ENCODE measurements at regions not wholly inside any gene's neighbourhood (a gene's known extent, or its start where the extent isn't known, plus 50 kb on each side); places are given as distances from the start of the nearest gene placed in this dataset.

DNA sequence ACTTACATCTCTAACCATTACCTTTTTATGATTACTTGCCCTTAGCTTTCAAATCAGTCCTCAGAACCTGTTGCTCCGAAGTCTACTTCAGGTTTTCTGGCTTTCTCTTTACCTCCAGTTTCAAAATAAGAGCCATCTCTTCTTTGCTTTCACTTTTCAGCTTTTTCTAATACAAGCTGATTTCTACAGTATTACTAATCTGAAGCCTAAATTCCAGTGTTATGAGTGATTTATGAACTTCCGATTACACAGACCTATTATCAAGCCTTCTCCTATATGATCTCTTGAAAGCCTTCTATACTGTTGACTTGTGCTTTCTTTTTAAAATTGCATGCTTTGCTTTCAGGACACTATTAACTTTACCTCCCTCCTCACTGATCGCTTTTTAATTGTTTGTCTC lies 1307.8 kb upstream of the CELF2 start:
- ChIA-PET POLR2A (no interaction called here), CTCF (no interaction called here)
- Mint-ChIP-seq H3K27ac (ENCODE audit: unreplicated experiment) (no peak overlapping the region), H3K4me3 (ENCODE audit: unreplicated experiment) (no peak overlapping the region), H3K36me3 (ENCODE audit: insufficient read depth, unreplicated experiment) (no peaks in the 10 kb centered on the region), H3K27me3 (ENCODE audit: insufficient read depth, unreplicated experiment) (no peaks in the 10 kb centered on the region), H3K9me3 (ENCODE audit: unreplicated experiment) (peaks cover 33% of the 10 kb centered on the region), H3K4me1 (ENCODE audit: low read depth, unreplicated experiment) (no peaks in the 10 kb centered on the region)
- Histone ChIP-seq H3K27me3 (replicated peaks; ENCODE audit: control insufficient read depth, insufficient read depth, low read length) (no peaks in the 10 kb centered on the region), H3K9me3 (peaks cover 8% of the 10 kb centered on the region), H3K36me3 (ENCODE audit: control insufficient read depth, insufficient read depth, low read length) (no peaks in the 10 kb centered on the region), H3K4me3 (ENCODE audit: low read depth, low read length) (no peak overlapping the region), H3K4me1 (no peaks in the 10 kb centered on the region)
- intact Hi-C loops (cut with micrococcal nuclease; ENCODE audit: unreplicated experiment) = no loop called here
- no TSS peak for BruUV-seq (replicated peaks)
- TF ChIP-seq, protein P1, sequence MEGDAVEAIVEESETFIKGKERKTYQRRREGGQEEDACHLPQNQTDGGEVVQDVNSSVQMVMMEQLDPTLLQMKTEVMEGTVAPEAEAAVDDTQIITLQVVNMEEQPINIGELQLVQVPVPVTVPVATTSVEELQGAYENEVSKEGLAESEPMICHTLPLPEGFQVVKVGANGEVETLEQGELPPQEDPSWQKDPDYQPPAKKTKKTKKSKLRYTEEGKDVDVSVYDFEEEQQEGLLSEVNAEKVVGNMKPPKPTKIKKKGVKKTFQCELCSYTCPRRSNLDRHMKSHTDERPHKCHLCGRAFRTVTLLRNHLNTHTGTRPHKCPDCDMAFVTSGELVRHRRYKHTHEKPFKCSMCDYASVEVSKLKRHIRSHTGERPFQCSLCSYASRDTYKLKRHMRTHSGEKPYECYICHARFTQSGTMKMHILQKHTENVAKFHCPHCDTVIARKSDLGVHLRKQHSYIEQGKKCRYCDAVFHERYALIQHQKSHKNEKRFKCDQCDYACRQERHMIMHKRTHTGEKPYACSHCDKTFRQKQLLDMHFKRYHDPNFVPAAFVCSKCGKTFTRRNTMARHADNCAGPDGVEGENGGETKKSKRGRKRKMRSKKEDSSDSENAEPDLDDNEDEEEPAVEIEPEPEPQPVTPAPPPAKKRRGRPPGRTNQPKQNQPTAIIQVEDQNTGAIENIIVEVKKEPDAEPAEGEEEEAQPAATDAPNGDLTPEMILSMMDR (IDR thresholded peaks at IDR 0.05; ENCODE audit: insufficient read depth in 1 of 2, low read depth in 1 of 2, low read length in 1 of 2, severe bottlenecking in 1 of 2, unreplicated experiment in 1 of 2) = no peak
- no peak for DNase-seq

DNA sequence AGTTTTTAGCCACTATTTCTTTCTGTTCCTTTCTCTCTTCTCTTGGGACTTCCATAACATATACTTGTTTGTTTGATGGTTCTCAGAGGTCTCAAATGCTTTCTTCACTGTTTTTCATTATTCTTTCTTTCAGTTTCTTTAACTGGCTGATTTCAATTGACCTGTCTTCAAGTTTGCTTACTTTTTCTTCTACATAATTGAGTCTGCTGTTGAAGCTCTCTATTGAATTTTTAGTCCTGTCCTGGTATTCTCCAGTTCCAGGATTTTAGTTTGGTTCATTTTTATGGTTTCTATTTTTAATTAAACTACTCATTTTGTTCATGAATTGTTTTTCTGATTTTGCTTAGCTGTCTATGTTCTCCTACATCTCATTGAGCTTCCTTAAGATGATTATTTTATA lies 1305.3 kb upstream of the CELF2 start:
- H3K36me3 Mint-ChIP-seq (ENCODE audit: insufficient read depth, unreplicated experiment) = no peaks in the 10 kb centered on the region
- no peak overlapping the region for H3K27ac Mint-ChIP-seq (ENCODE audit: unreplicated experiment)
- DNase-seq = no peak
- no peak overlapping the region for H3K4me3 Mint-ChIP-seq (ENCODE audit: unreplicated experiment)
- intact Hi-C loops (cut with micrococcal nuclease; ENCODE audit: unreplicated experiment) = no loop called here
- ChIA-PET CTCF (no interaction called here), POLR2A (no interaction called here)
- no peaks in the 10 kb centered on the region for H3K27me3 Mint-ChIP-seq (ENCODE audit: insufficient read depth, unreplicated experiment)
- BruUV-seq (replicated peaks) = no TSS peak
- no peaks in the 10 kb centered on the region for H3K4me1 ChIP-seq
- H3K9me3 ChIP-seq = peaks cover 8% of the 10 kb centered on the region
- H3K36me3 ChIP-seq (ENCODE audit: control insufficient read depth, insufficient read depth, low read length) = no peaks in the 10 kb centered on the region
- TF ChIP-seq, protein P1 (IDR thresholded peaks at IDR 0.05; ENCODE audit: insufficient read depth in 1 of 2, low read depth in 1 of 2, low read length in 1 of 2, severe bottlenecking in 1 of 2, unreplicated experiment in 1 of 2) = no peak
- no peaks in the 10 kb centered on the region for H3K4me1 Mint-ChIP-seq (ENCODE audit: low read depth, unreplicated experiment)
- H3K9me3 Mint-ChIP-seq (ENCODE audit: unreplicated experiment) = peaks cover 31% of the 10 kb centered on the region
- no peaks in the 10 kb centered on the region for H3K27me3 ChIP-seq (replicated peaks; ENCODE audit: control insufficient read depth, insufficient read depth, low read length)
- no peak overlapping the region for H3K4me3 ChIP-seq (ENCODE audit: low read depth, low read length)

DNA sequence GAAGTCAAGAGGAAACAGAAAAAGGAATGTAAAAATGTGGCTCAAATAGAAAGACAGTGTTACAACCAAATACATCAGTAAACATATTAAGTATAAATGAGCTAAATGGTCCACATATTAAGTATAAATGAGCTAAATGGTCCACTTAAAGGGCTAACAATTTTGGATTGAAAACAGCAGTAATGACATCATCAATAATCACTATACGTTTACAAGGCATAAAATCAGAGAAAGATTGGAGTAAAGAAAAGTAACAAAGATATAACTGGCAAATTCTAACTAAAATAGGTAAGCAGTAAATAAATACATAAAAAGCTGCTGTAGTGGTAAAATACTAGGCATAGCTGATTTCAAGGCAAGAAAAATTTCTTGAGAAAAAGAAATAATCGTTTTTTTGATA lies 1298.4 kb upstream of the CELF2 start:
- no peak overlapping the region for H3K4me3 Mint-ChIP-seq (ENCODE audit: unreplicated experiment)
- peaks cover 23% of the 10 kb centered on the region for H3K9me3 Mint-ChIP-seq (ENCODE audit: unreplicated experiment)
- no peaks in the 10 kb centered on the region for H3K27me3 Mint-ChIP-seq (ENCODE audit: insufficient read depth, unreplicated experiment)
- no TSS peak for BruUV-seq (replicated peaks)
- H3K27ac Mint-ChIP-seq (ENCODE audit: unreplicated experiment) = no peak overlapping the region
- intact Hi-C loops (cut with micrococcal nuclease; ENCODE audit: unreplicated experiment) = no loop called here
- no peaks in the 10 kb centered on the region for H3K9me3 ChIP-seq
- H3K4me1 ChIP-seq = no peaks in the 10 kb centered on the region
- no peaks in the 10 kb centered on the region for H3K27me3 ChIP-seq (replicated peaks; ENCODE audit: control insufficient read depth, insufficient read depth, low read length)
- no peaks in the 10 kb centered on the region for H3K4me1 Mint-ChIP-seq (ENCODE audit: low read depth, unreplicated experiment)
- TF ChIP-seq, protein P1 (IDR thresholded peaks at IDR 0.05; ENCODE audit: insufficient read depth in 1 of 2, low read depth in 1 of 2, low read length in 1 of 2, severe bottlenecking in 1 of 2, unreplicated experiment in 1 of 2) = no peak
- ChIA-PET POLR2A (no interaction called here), CTCF (no interaction called here)
- no peak for DNase-seq
- no peak overlapping the region for H3K4me3 ChIP-seq (ENCODE audit: low read depth, low read length)
- H3K36me3 ChIP-seq (ENCODE audit: control insufficient read depth, insufficient read depth, low read length) = no peaks in the 10 kb centered on the region
- no peaks in the 10 kb centered on the region for H3K36me3 Mint-ChIP-seq (ENCODE audit: insufficient read depth, unreplicated experiment)
